ENCODE measurements at regions not wholly inside any gene's neighbourhood (a gene's known extent, or its start where the extent isn't known, plus 50 kb on each side); places are given as distances from the start of the nearest gene placed in this dataset.

DNA sequence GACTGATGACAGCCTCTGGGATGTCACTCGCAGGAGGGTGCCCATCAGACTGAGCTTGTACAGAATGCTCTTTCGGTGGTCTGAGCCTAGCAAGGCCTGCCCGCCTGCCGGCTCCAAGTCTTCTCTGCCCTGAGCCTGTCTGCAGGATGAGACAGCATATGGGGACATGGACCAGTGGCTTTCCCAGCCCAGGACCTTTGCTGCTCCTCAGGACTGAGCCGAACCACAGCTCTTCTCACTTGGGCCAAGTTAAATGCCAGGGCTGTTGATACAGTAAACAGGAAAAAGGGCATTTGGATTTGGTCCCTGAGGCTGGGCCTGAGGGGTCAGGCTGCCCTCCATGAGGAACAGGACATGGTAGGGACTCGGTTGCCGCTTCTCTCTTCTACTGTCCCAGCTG is 64.3 kb upstream of the EPS8L3 start:
- no peak overlapping the region for H2AFZ ChIP-seq (ENCODE audit: low read length)
- CTCF ChIA-PET (ENCODE audit: unreplicated experiment), result no interaction called here

DNA sequence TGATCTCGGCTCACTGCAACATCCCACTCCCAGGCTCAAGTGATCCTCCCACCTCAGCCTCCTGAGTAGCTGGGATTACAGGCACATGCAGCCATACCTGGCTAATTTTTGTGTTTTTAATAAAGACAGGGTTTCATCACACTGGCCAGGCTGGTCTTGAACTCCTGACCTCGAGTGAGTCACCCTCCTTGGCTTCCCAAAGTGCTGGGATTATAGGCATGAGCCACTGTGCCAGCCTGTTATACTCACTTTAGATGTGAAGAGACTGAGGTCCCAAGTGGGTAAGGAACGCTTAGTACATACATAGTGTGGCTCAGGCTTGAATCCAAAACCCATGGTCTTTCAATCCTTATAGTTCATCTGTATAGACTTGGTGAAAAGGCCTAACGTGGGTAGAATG is 63.7 kb upstream of the EPS8L3 start:
- Histone ChIP-seq H3K9me3 (ENCODE audit: low read length) (no peaks in the 10 kb centered on the region), H3K4me1 (ENCODE audit: insufficient read depth, low read length, poor library complexity, severe bottlenecking) (peaks cover 6% of the 10 kb centered on the region), H4K20me1 (ENCODE audit: insufficient read depth, low read length) (no peaks in the 10 kb centered on the region), H3K79me2 (ENCODE audit: insufficient read depth, low read depth, low read length) (no peaks in the 10 kb centered on the region), H3K9me2 (ENCODE audit: insufficient read depth, low read length) (no peaks in the 10 kb centered on the region), H3K4me3 (ENCODE audit: low read depth, low read length, poor library complexity, severe bottlenecking) (no peak overlapping the region), H3K36me3 (ENCODE audit: insufficient read depth, low read length) (no peaks in the 10 kb centered on the region), H3K27ac (ENCODE audit: low read depth, low read length, poor library complexity, severe bottlenecking) (no peak overlapping the region), H3K4me2 (ENCODE audit: low read length) (no peak overlapping the region), H2AFZ (ENCODE audit: low read length) (no peak overlapping the region)
- intact Hi-C loops (cut with micrococcal nuclease; ENCODE audit: unreplicated experiment), result no loop called here
- no peak for DNase-seq (ENCODE audit: low spot score)
- POLR2A ChIA-PET, result no interaction called here
- BruUV-seq (replicated peaks), result no TSS peak
- CTCF ChIA-PET (ENCODE audit: unreplicated experiment), result no interaction called here
- TF ChIP-seq, protein P1, sequence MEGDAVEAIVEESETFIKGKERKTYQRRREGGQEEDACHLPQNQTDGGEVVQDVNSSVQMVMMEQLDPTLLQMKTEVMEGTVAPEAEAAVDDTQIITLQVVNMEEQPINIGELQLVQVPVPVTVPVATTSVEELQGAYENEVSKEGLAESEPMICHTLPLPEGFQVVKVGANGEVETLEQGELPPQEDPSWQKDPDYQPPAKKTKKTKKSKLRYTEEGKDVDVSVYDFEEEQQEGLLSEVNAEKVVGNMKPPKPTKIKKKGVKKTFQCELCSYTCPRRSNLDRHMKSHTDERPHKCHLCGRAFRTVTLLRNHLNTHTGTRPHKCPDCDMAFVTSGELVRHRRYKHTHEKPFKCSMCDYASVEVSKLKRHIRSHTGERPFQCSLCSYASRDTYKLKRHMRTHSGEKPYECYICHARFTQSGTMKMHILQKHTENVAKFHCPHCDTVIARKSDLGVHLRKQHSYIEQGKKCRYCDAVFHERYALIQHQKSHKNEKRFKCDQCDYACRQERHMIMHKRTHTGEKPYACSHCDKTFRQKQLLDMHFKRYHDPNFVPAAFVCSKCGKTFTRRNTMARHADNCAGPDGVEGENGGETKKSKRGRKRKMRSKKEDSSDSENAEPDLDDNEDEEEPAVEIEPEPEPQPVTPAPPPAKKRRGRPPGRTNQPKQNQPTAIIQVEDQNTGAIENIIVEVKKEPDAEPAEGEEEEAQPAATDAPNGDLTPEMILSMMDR (conservative IDR thresholded peaks at IDR 0.05; ENCODE audit: low read length), result no peak
- TF ChIP-seq EZH2phosphoT487 (IDR thresholded peaks at IDR 0.05; ENCODE audit: borderline replicate concordance, low read depth, low read length), result no peak

More for the DNA sequence above, 64.3 kb upstream of the EPS8L3 start:
- Histone ChIP-seq H3K4me1 (ENCODE audit: insufficient read depth, low read length, poor library complexity, severe bottlenecking) (peaks cover 6% of the 10 kb centered on the region), H4K20me1 (ENCODE audit: insufficient read depth, low read length) (no peaks in the 10 kb centered on the region), H3K9me2 (ENCODE audit: insufficient read depth, low read length) (no peaks in the 10 kb centered on the region), H3K36me3 (ENCODE audit: insufficient read depth, low read length) (no peaks in the 10 kb centered on the region), H3K4me2 (ENCODE audit: low read length) (no peak overlapping the region), H3K9me3 (ENCODE audit: low read length) (no peaks in the 10 kb centered on the region), H3K79me2 (ENCODE audit: insufficient read depth, low read depth, low read length) (no peaks in the 10 kb centered on the region), H3K4me3 (ENCODE audit: low read depth, low read length, poor library complexity, severe bottlenecking) (no peak overlapping the region), H3K27ac (ENCODE audit: low read depth, low read length, poor library complexity, severe bottlenecking) (no peak overlapping the region)
- no TSS peak for BruUV-seq (replicated peaks)
- POLR2A ChIA-PET, result no interaction called here
- intact Hi-C loops (cut with micrococcal nuclease; ENCODE audit: unreplicated experiment), result no loop called here
- DNase-seq (ENCODE audit: low spot score), result no peak
- TF ChIP-seq, protein P1 (conservative IDR thresholded peaks at IDR 0.05; ENCODE audit: low read length), result no peak
- no peak for TF ChIP-seq EZH2phosphoT487 (IDR thresholded peaks at IDR 0.05; ENCODE audit: borderline replicate concordance, low read depth, low read length)

DNA sequence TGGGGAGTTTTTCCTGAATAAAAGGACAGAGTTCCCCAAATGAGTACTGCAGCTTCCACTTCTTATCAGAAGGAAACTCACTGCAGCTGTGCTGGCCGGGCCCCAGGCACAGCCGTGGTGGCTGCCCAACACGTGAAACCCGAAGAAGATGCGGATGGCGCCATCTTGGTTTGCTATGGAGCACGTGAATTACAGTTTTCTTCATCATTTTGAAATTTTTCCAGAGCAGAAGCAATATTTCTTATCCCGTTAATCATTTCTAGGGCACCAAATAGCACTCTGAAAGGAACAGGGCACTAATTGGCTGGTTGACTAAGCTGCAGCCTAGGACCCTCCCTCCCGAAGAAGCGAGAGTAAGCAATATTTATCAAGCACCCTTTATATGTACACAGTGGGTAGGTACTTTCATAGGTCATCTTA is 63.2 kb upstream of the EPS8L3 start:
- H2AFZ ChIP-seq (ENCODE audit: low read length), result no peak overlapping the region
- CTCF ChIA-PET (ENCODE audit: unreplicated experiment), result no interaction called here

More for the DNA sequence above, 63.2 kb upstream of the EPS8L3 start:
- Histone ChIP-seq H3K9me2 (ENCODE audit: insufficient read depth, low read length) (no peaks in the 10 kb centered on the region), H3K4me1 (ENCODE audit: insufficient read depth, low read length, poor library complexity, severe bottlenecking) (peaks cover 6% of the 10 kb centered on the region), H3K36me3 (ENCODE audit: insufficient read depth, low read length) (no peaks in the 10 kb centered on the region), H3K27ac (ENCODE audit: low read depth, low read length, poor library complexity, severe bottlenecking) (no peak overlapping the region), H3K4me3 (ENCODE audit: low read depth, low read length, poor library complexity, severe bottlenecking) (no peak overlapping the region), H3K9me3 (ENCODE audit: low read length) (no peaks in the 10 kb centered on the region), H3K4me2 (ENCODE audit: low read length) (no peak overlapping the region), H3K79me2 (ENCODE audit: insufficient read depth, low read depth, low read length) (no peaks in the 10 kb centered on the region), H4K20me1 (ENCODE audit: insufficient read depth, low read length) (no peaks in the 10 kb centered on the region)
- DNase-seq (ENCODE audit: low spot score), result no peak
- POLR2A ChIA-PET, result interaction anchor here (1.2 kb wide), 1 partner anchor 7 kb away, joined by 3 read pairs; no protein-coding TSS in a partner anchor
- TF ChIP-seq, protein P1 (conservative IDR thresholded peaks at IDR 0.05; ENCODE audit: low read length), result no peak
- no peak for TF ChIP-seq EZH2phosphoT487 (IDR thresholded peaks at IDR 0.05; ENCODE audit: borderline replicate concordance, low read depth, low read length)
- BruUV-seq (replicated peaks), result no TSS peak
- intact Hi-C loops (cut with micrococcal nuclease; ENCODE audit: unreplicated experiment), result no loop called here

Data from OCI-LY7 (cell line).